GM12865 (cell line): ENCODE measurements at regions not wholly inside any gene's neighbourhood (a gene's known extent, or its start where the extent isn't known, plus 50 kb on each side); places are given as distances from the start of the nearest gene placed in this dataset.

Experiments used
- DNase-seq: peaks from one replicate; pipeline ENCODE4 v3.0.0; 2010; ENCODE audit warnings: low read depth
- H3K4me3 ChIP-seq: 2 replicates; pipeline ENCODE4 v1.5.1; 2011; ENCODE audit warnings: mild to moderate bottlenecking, low read depth, low read length, control low read depth
- CTCF ChIP-seq: IDR thresholded peaks from 2 replicates; pipeline ENCODE4 v1.5.1; 2011; ENCODE audit warnings: low read length, control low read depth, low read depth, inconsistent platforms; ENCODE audit not compliant: insufficient read depth; ENCODE audit errors: missing control alignments

- TF ChIP-seq CTCF, result no peak
- H3K4me3 ChIP-seq, result no peak overlapping the region
- no peak for DNase-seq
Measured at GRCh38 chr3:30183421-30183820, 423.0 kb upstream of the TGFBR2 start.

- no peak for DNase-seq
- no peak for TF ChIP-seq CTCF
- H3K4me3 ChIP-seq, result no peak overlapping the region
Measured at GRCh38 chr3:30184091-30184810, 422.1 kb upstream of the TGFBR2 start.

- no peak for DNase-seq
- no peak overlapping the region for H3K4me3 ChIP-seq
- no peak for TF ChIP-seq CTCF
Measured at GRCh38 chr3:30185872-30186271, 420.5 kb upstream of the TGFBR2 start.

GRCh38 chr3:30186741-30187219 lies 419.6 kb upstream of the TGFBR2 start:
- no peak for TF ChIP-seq CTCF
- H3K4me3 ChIP-seq, result no peak overlapping the region
- DNase-seq, result no peak

- no peak for TF ChIP-seq CTCF
- DNase-seq, result no peak
Measured at GRCh38 chr3:30187366-30187765, 419.0 kb upstream of the TGFBR2 start.

GRCh38 chr3:30188713-30189112 lies 417.7 kb upstream of the TGFBR2 start:
- no peak overlapping the region for H3K4me3 ChIP-seq
- no peak for TF ChIP-seq CTCF
- DNase-seq, result no peak

More at GRCh38 chr3:30187366-30187765, 419.0 kb upstream of the TGFBR2 start:
- H3K4me3 ChIP-seq, result no peak overlapping the region

GRCh38 chr3:30189900-30190299 lies 416.5 kb upstream of the TGFBR2 start:
- no peak for DNase-seq
- no peak overlapping the region for H3K4me3 ChIP-seq
- no peak for TF ChIP-seq CTCF
